Suprapubic skin (tissue), 4 donors: ENCODE measurements at regions not wholly inside any gene's neighbourhood (a gene's known extent, or its start where the extent isn't known, plus 50 kb on each side); places are given as distances from the start of the nearest gene placed in this dataset.

ENCODE experiments used
- CTCF ChIP-seq, 2 donors: fragments of 200-600 bp in 1 of 2; fragments of 450-650 bp in 1 of 2; sonication (generic) in 1 of 2; IDR thresholded peaks; one replicate each; pipeline ENCODE4 v1.5.1; 2016 to 2019; ENCODE audit warnings: antibody characterized with exemption in 2 of 2, mild to moderate bottlenecking in 1 of 2, moderate library complexity in 1 of 2
- POLR2A ChIP-seq, 2 donors: fragments of 450-650 bp; IDR thresholded peaks; one replicate each; pipeline ENCODE4 v1.6.1; 2017; ENCODE audit warnings: antibody characterized with exemption in 2 of 2, mild to moderate bottlenecking in 2 of 2, moderate library complexity in 2 of 2
- POLR2AphosphoS5 ChIP-seq, 3 donors: sonication (generic); formaldehyde crosslinking; IDR thresholded peaks; one replicate each; pipeline ENCODE4 v1.6.1; 2017; ENCODE audit warnings: antibody characterized with exemption in 3 of 3

DNA sequence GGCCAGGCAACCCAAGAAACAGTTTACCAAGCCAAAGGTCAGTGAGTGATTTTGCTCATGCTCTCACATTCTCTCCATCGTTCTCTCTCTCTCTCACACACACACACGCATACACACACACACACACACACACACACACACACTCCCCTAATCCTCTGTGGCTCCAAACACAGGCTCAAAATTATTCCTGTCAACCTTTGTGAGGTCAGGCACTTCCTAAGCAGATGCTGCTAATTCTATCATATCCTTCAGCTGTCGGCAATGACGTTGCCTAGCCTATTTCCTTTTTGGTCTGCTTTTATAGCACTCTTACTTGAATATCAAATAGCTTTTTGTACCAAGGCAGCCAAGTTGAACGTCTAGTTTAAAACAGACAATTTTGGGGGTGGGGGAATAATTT is 98.9 kb upstream of the EGLN3 start:
- TF ChIP-seq CTCF (IDR thresholded peaks at IDR 0.05) (no peak), POLR2AphosphoS5 (IDR thresholded peaks at IDR 0.05) (no peak), POLR2A (IDR thresholded peaks at IDR 0.05) (no peak)
